OCI-LY1 (cell line): ENCODE measurements at regions not wholly inside any gene's neighbourhood (a gene's known extent, or its start where the extent isn't known, plus 50 kb on each side); places are given as distances from the start of the nearest gene placed in this dataset.

Experiments used
- H2AFZ ChIP-seq: fragments of 200-600 bp; sonication (generic), shearing (Covaris generic); 2 replicates; pipeline ENCODE4 v1.6.0; 2014; ENCODE audit warnings: antibody characterized with exemption, mild to moderate bottlenecking, low read length
- H3F3A ChIP-seq: fragments of 200-600 bp; sonication (generic), shearing (Covaris generic); 2 replicates; pipeline ENCODE4 v1.6.0; 2014; ENCODE audit warnings: mild to moderate bottlenecking, antibody characterized with exemption, low read length, moderate library complexity; ENCODE audit not compliant: insufficient read depth
- H3K27ac ChIP-seq: fragments of 200-600 bp; sonication (generic); 2 replicates; pipeline ENCODE4 v1.5.1; 2014; ENCODE audit warnings: low read length, mixed run types, mild to moderate bottlenecking, low read depth; ENCODE audit not compliant: poor library complexity, severe bottlenecking
- H3K27me3 ChIP-seq: fragments of 200-600 bp; sonication (generic); 2 replicates; pipeline ENCODE4 v1.6.0; 2014; ENCODE audit warnings: antibody characterized with exemption, mild to moderate bottlenecking, low read length, moderate library complexity; ENCODE audit not compliant: insufficient read depth
- H3K36me3 ChIP-seq: fragments of 200-600 bp; sonication (generic); 2 replicates; pipeline ENCODE4 v1.6.1; 2014; ENCODE audit warnings: mild to moderate bottlenecking, antibody characterized with exemption, low read length, moderate library complexity, mixed read lengths; ENCODE audit not compliant: insufficient read depth
- H3K4me1 ChIP-seq: fragments of 200-600 bp; sonication (generic); 2 replicates; pipeline ENCODE4 v1.5.1; 2014; ENCODE audit warnings: mild to moderate bottlenecking, low read length, moderate library complexity; ENCODE audit not compliant: insufficient read depth, severe bottlenecking
- H3K4me2 ChIP-seq: fragments of 200-600 bp; sonication (generic), shearing (Covaris generic); 2 replicates; pipeline ENCODE4 v1.6.1; 2014; ENCODE audit warnings: low read length
- H3K4me3 ChIP-seq: fragments of 200-600 bp; sonication (generic); 2 replicates; pipeline ENCODE4 v1.5.1; 2014; ENCODE audit warnings: low read length, low read depth, mild to moderate bottlenecking, mixed read lengths; ENCODE audit not compliant: poor library complexity, severe bottlenecking
- H3K79me2 ChIP-seq: fragments of 200-600 bp; shearing (Covaris generic); 2 replicates; pipeline ENCODE4 v1.6.1; 2016; ENCODE audit warnings: mixed run types, low read length, mixed read lengths; ENCODE audit not compliant: insufficient read depth
- H3K9ac ChIP-seq: fragments of 200-600 bp; sonication (generic), shearing (Covaris generic); 2 replicates; pipeline ENCODE4 v1.6.1; 2014; ENCODE audit warnings: mild to moderate bottlenecking, low read length, mixed read lengths
- H3K9me2 ChIP-seq: fragments of 200-600 bp; sonication (generic), shearing (Covaris generic); 2 replicates; pipeline ENCODE4 v1.6.1; 2014; ENCODE audit warnings: low read depth, mild to moderate bottlenecking, low read length, mixed read lengths
- H3K9me3 ChIP-seq: fragments of 200-600 bp; shearing (Covaris generic); 2 replicates; pipeline ENCODE4 v1.6.1; 2014; ENCODE audit warnings: low read length, mixed read lengths
- H4K20me1 ChIP-seq: fragments of 200-600 bp; sonication (generic), shearing (Covaris generic); 2 replicates; pipeline ENCODE4 v1.6.0; 2016; ENCODE audit warnings: mild to moderate bottlenecking, low read length; ENCODE audit not compliant: insufficient read depth
- EZH2 ChIP-seq: fragments of 200-600 bp; sonication (generic), shearing (Covaris generic); IDR thresholded peaks from 2 replicates; pipeline ENCODE4 v1.8.0; 2017; ENCODE audit warnings: borderline replicate concordance, mixed run types, mild to moderate bottlenecking, antibody characterized with exemption, low read length, moderate library complexity, mixed read lengths
- TF ChIP-seq, protein P1 (sequence below): fragments of 200-600 bp; sonication (generic), shearing (Covaris generic); IDR thresholded peaks from 2 replicates; pipeline ENCODE4 v1.5.1; 2017; ENCODE audit warnings: mild to moderate bottlenecking, antibody characterized with exemption, low read length, moderate library complexity, mixed read lengths

DNA sequence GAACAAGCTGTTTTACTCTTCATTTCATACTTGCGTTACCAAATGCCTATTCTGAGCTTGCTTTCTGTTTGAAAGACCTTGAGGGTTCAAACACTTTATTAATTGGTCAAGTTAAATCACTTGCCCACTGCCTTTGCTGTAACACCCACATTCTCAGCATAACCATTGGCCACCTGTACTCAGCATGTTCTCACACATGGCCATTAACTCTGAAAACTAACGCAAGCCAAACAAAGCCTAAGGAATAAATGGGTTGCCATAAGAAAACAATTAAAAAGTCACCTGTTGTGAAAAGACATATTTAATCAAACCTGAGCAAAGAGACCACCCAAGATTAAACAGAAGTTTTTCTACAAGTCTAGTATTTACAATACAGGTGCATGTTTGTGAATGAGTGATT, 517.2 kb upstream of the SPRY2 start:
- no peaks in the 10 kb centered on the region for H3F3A ChIP-seq
- no peaks in the 10 kb centered on the region for H3K4me1 ChIP-seq
- H3K4me2 ChIP-seq, result no peak overlapping the region
- no peak overlapping the region for H3K9ac ChIP-seq
- H3K4me3 ChIP-seq, result no peak overlapping the region
- no peaks in the 10 kb centered on the region; the same call in 1 of the 2 replicates for H3K9me2 ChIP-seq
- TF ChIP-seq, protein P1, sequence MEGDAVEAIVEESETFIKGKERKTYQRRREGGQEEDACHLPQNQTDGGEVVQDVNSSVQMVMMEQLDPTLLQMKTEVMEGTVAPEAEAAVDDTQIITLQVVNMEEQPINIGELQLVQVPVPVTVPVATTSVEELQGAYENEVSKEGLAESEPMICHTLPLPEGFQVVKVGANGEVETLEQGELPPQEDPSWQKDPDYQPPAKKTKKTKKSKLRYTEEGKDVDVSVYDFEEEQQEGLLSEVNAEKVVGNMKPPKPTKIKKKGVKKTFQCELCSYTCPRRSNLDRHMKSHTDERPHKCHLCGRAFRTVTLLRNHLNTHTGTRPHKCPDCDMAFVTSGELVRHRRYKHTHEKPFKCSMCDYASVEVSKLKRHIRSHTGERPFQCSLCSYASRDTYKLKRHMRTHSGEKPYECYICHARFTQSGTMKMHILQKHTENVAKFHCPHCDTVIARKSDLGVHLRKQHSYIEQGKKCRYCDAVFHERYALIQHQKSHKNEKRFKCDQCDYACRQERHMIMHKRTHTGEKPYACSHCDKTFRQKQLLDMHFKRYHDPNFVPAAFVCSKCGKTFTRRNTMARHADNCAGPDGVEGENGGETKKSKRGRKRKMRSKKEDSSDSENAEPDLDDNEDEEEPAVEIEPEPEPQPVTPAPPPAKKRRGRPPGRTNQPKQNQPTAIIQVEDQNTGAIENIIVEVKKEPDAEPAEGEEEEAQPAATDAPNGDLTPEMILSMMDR, result no peak
- TF ChIP-seq EZH2, result no peak
- no peak overlapping the region for H2AFZ ChIP-seq
- H3K27me3 ChIP-seq, result no peaks in the 10 kb centered on the region
- H4K20me1 ChIP-seq, result no peaks in the 10 kb centered on the region
- no peak overlapping the region for H3K27ac ChIP-seq
- no peaks in the 10 kb centered on the region for H3K9me3 ChIP-seq
- H3K36me3 ChIP-seq, result no peaks in the 10 kb centered on the region
- no peaks in the 10 kb centered on the region for H3K79me2 ChIP-seq

DNA sequence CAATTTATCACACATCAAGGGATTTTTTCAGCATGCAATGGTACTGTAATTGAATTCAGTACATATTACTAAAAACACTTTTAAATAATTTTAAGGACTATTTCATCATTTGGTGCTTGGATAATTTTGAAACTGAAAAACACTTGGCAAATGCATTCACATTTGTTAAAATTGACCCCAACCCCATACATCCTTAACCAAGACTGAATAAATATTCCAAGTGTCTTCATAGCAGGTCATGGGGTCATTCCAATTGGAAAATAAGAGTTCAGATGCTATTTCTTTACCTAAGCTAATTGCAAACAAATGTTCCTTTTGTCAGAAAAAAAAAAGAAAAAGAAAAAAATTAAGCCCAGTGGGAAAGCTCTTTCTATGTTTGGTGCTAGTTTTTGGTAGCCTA, 516.4 kb upstream of the SPRY2 start:
- no peaks in the 10 kb centered on the region for H3K9me3 ChIP-seq
- H3K27ac ChIP-seq, result no peak overlapping the region
- no peaks in the 10 kb centered on the region; the same call in 1 of the 2 replicates for H3K9me2 ChIP-seq
- no peaks in the 10 kb centered on the region for H3K79me2 ChIP-seq
- H3F3A ChIP-seq, result no peaks in the 10 kb centered on the region
- no peak for TF ChIP-seq EZH2
- TF ChIP-seq, protein P1, result no peak
- H3K36me3 ChIP-seq, result no peaks in the 10 kb centered on the region
- no peaks in the 10 kb centered on the region for H4K20me1 ChIP-seq
- H3K9ac ChIP-seq, result no peak overlapping the region
- no peak overlapping the region for H3K4me3 ChIP-seq
- H3K4me1 ChIP-seq, result no peaks in the 10 kb centered on the region
- no peaks in the 10 kb centered on the region for H3K27me3 ChIP-seq
- H2AFZ ChIP-seq, result no peak overlapping the region
- no peak overlapping the region for H3K4me2 ChIP-seq

DNA sequence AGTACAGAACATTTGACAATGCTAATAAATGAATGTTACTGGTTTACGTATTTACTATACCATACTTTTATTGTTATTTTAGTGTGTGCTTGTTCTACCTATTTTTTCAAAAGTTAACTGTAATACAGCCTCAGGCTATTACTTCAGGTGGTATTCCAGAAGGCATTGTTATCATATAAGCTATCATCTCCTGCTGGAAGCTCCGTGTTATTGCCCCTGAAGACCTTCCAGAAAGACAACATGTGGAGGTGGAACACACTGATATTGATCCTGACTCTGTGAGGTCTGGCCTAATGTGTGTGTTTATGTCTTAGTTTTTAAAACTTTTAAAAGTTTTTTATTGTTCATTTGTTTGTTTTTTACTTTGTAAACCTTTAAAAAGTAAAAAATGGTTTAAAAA, 509.8 kb upstream of the SPRY2 start:
- H3K36me3 ChIP-seq, result no peaks in the 10 kb centered on the region
- no peaks in the 10 kb centered on the region for H3K9me3 ChIP-seq
- H3K27me3 ChIP-seq, result no peaks in the 10 kb centered on the region
- H3K4me3 ChIP-seq, result no peak overlapping the region
- no peaks in the 10 kb centered on the region; the same call in 1 of the 2 replicates for H3K9me2 ChIP-seq
- H3K79me2 ChIP-seq, result no peaks in the 10 kb centered on the region
- TF ChIP-seq, protein P1, result no peak
- no peak for TF ChIP-seq EZH2
- no peaks in the 10 kb centered on the region for H3K4me1 ChIP-seq
- H3F3A ChIP-seq, result no peaks in the 10 kb centered on the region
- no peaks in the 10 kb centered on the region for H4K20me1 ChIP-seq
- no peak overlapping the region for H2AFZ ChIP-seq
- H3K27ac ChIP-seq, result no peak overlapping the region
- H3K9ac ChIP-seq, result no peak overlapping the region
- H3K4me2 ChIP-seq, result no peak overlapping the region
